ENCODE measurements at regions not wholly inside any gene's neighbourhood (a gene's known extent, or its start where the extent isn't known, plus 50 kb on each side); places are given as distances from the start of the nearest gene placed in this dataset.

GRCh38 chr14:76948976-76949375 lies 79.5 kb downstream of the IRF2BPL start:
- no peak for DNase-seq (ENCODE audit: low spot score)

GRCh38 chr14:76948213-76948947 lies 80.1 kb downstream of the IRF2BPL start:
- DNase-seq (ENCODE audit: low spot score): no peak

- DNase-seq (ENCODE audit: low spot score): no peak
Observed at GRCh38 chr14:76947838-76948184, 80.7 kb downstream of the IRF2BPL start.

- DNase-seq (ENCODE audit: low spot score): peak; percentile 92
Observed at GRCh38 chr14:76947078-76947837, 81.2 kb downstream of the IRF2BPL start.

- DNase-seq (ENCODE audit: low spot score): no peak
Observed at GRCh38 chr14:76946753-76947077, 81.8 kb downstream of the IRF2BPL start.

GRCh38 chr14:76943072-76943471 lies 85.4 kb downstream of the IRF2BPL start:
- DNase-seq (ENCODE audit: low spot score): no peak

GRCh38 chr14:76941946-76942805 lies 86.3 kb downstream of the IRF2BPL start:
- no peak for DNase-seq (ENCODE audit: low spot score)

- no peak for DNase-seq (ENCODE audit: low spot score)
Observed at GRCh38 chr14:76941544-76941943, 87.0 kb downstream of the IRF2BPL start.

- no peak for DNase-seq (ENCODE audit: low spot score)
Observed at GRCh38 chr14:76940021-76940760, 88.3 kb downstream of the IRF2BPL start.

- DNase-seq (ENCODE audit: low spot score): no peak
Observed at GRCh38 chr14:76939015-76939742, 89.3 kb downstream of the IRF2BPL start.

GRCh38 chr14:76938092-76938500 lies 90.4 kb downstream of the IRF2BPL start:
- no peak for DNase-seq (ENCODE audit: low spot score)

- DNase-seq (ENCODE audit: low spot score): no peak
Observed at GRCh38 chr14:76937181-76938091, 91.1 kb downstream of the IRF2BPL start.

- no peak for DNase-seq (ENCODE audit: low spot score)
Observed at GRCh38 chr14:76936483-76936882, 92.0 kb downstream of the IRF2BPL start.

GRCh38 chr14:76933515-76933914 lies 95.0 kb downstream of the IRF2BPL start:
- no peak for DNase-seq (ENCODE audit: low spot score)

- no peak for DNase-seq (ENCODE audit: low spot score)
Observed at GRCh38 chr14:76931631-76932402, 96.7 kb downstream of the IRF2BPL start.

- DNase-seq (ENCODE audit: low spot score): no peak
Observed at GRCh38 chr14:76930549-76930948, 98.0 kb downstream of the IRF2BPL start.

- no peak for DNase-seq (ENCODE audit: low spot score)
Observed at GRCh38 chr14:76929927-76930326, 98.6 kb downstream of the IRF2BPL start.

- DNase-seq (ENCODE audit: low spot score): no peak
Observed at GRCh38 chr14:76927971-76928700, 100.4 kb downstream of the IRF2BPL start.

Measured in SW480 (cell line).